Mesothelial cell of epicardium (in vitro differentiated cells): ENCODE measurements at regions not wholly inside any gene's neighbourhood (a gene's known extent, or its start where the extent isn't known, plus 50 kb on each side); places are given as distances from the start of the nearest gene placed in this dataset.

Experiments used
- DNase-seq, 2 experiments: peaks; one replicate each; pipeline ENCODE4 v3.0.0; 2021; ENCODE audit warnings: low spot score in 2 of 2; ENCODE audit not compliant: unreplicated experiment in 2 of 2
- H3K27ac Mint-ChIP-seq: 2 replicates; pipeline ENCODE4 v1.8.0; 2021; ENCODE audit warnings: mixed read lengths
- H3K27me3 Mint-ChIP-seq: 2 replicates; pipeline ENCODE4 v1.8.0; 2021; ENCODE audit warnings: low read depth, mixed read lengths
- H3K36me3 Mint-ChIP-seq: 2 replicates; pipeline ENCODE4 v1.8.0; 2021; ENCODE audit warnings: mixed read lengths
- H3K4me1 Mint-ChIP-seq: 2 replicates; pipeline ENCODE4 v1.8.0; 2021; ENCODE audit warnings: mixed read lengths
- H3K4me3 Mint-ChIP-seq: 2 replicates; pipeline ENCODE4 v1.8.0; 2021; ENCODE audit warnings: mild to moderate bottlenecking, moderate library complexity, mixed read lengths
- H3K9me3 Mint-ChIP-seq: 2 replicates; pipeline ENCODE4 v1.8.0; 2021; ENCODE audit warnings: mixed read lengths
- TF ChIP-seq, protein P1 (sequence below): fragments of 200-600 bp; sonication (generic); IDR thresholded peaks from one replicate; pipeline ENCODE4 v1.5.0; 2021; ENCODE audit warnings: antibody characterized with exemption; ENCODE audit not compliant: unreplicated experiment

DNA sequence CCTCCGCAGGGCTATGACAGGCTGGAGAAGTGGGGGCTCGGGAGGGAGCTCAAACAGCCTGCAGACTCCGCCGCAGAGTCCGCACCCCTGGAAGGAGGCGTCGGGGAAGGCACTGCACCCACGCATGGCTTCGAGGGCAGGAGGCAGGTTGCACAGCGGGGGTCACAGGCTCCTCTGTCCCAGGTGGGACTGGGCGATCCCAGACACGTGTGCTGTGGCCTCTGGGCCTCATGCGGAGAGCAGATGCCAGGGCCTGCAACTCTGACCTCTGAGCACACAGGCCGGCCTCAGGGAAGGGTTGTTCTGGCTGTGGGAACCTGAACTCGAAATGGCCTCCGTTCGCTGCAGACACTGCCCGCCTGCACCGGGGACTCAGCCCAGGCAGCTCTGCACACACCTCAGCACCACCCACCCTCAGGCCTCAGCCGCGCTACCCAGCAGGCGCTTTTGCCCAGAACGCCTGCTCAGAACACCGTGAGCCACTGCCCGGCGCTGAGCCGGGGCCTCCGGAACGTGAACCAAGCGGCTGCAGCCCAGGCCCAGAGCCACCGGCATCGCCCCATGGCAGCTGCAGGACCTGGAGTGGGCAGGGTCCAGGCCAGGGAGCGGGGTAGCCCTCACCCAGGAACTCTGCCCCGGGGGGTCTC lies 71.8 kb upstream of the ADGRA1 start:
- TF ChIP-seq, protein P1, sequence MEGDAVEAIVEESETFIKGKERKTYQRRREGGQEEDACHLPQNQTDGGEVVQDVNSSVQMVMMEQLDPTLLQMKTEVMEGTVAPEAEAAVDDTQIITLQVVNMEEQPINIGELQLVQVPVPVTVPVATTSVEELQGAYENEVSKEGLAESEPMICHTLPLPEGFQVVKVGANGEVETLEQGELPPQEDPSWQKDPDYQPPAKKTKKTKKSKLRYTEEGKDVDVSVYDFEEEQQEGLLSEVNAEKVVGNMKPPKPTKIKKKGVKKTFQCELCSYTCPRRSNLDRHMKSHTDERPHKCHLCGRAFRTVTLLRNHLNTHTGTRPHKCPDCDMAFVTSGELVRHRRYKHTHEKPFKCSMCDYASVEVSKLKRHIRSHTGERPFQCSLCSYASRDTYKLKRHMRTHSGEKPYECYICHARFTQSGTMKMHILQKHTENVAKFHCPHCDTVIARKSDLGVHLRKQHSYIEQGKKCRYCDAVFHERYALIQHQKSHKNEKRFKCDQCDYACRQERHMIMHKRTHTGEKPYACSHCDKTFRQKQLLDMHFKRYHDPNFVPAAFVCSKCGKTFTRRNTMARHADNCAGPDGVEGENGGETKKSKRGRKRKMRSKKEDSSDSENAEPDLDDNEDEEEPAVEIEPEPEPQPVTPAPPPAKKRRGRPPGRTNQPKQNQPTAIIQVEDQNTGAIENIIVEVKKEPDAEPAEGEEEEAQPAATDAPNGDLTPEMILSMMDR: no peak
- H3K4me3 Mint-ChIP-seq: no peak overlapping the region
- no peaks in the 10 kb centered on the region for H3K9me3 Mint-ChIP-seq
- no peaks in the 10 kb centered on the region for H3K4me1 Mint-ChIP-seq
- no peak overlapping the region for H3K27ac Mint-ChIP-seq
- DNase-seq: no peak
- no peaks in the 10 kb centered on the region for H3K36me3 Mint-ChIP-seq
- H3K27me3 Mint-ChIP-seq: peaks cover 2% of the 10 kb centered on the region

DNA sequence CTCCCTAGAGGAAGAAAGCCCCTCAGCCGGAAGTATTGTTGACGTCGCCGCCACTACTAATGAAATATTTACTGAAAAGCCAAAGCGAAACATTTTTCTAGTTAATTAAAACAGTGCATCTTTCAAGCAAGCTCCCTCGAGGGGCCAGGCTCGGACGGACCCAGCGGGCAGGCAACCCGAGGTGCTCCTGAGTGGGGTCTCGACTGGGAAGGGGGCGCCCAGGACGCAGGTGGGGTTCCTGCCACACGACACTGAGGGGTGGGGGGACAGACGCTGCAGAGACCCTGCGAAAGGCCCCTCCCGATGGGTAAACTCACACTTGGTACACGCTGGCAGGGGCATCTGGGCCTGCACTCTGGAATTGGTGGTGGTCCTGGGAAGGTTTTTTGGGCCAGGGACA lies 72.4 kb upstream of the ADGRA1 start:
- no peak for DNase-seq
- no peaks in the 10 kb centered on the region for H3K36me3 Mint-ChIP-seq
- no peaks in the 10 kb centered on the region for H3K4me1 Mint-ChIP-seq
- TF ChIP-seq, protein P1: no peak
- no peak overlapping the region for H3K27ac Mint-ChIP-seq
- H3K27me3 Mint-ChIP-seq: peaks cover 2% of the 10 kb centered on the region
- H3K9me3 Mint-ChIP-seq: no peaks in the 10 kb centered on the region
- H3K4me3 Mint-ChIP-seq: no peak overlapping the region

DNA sequence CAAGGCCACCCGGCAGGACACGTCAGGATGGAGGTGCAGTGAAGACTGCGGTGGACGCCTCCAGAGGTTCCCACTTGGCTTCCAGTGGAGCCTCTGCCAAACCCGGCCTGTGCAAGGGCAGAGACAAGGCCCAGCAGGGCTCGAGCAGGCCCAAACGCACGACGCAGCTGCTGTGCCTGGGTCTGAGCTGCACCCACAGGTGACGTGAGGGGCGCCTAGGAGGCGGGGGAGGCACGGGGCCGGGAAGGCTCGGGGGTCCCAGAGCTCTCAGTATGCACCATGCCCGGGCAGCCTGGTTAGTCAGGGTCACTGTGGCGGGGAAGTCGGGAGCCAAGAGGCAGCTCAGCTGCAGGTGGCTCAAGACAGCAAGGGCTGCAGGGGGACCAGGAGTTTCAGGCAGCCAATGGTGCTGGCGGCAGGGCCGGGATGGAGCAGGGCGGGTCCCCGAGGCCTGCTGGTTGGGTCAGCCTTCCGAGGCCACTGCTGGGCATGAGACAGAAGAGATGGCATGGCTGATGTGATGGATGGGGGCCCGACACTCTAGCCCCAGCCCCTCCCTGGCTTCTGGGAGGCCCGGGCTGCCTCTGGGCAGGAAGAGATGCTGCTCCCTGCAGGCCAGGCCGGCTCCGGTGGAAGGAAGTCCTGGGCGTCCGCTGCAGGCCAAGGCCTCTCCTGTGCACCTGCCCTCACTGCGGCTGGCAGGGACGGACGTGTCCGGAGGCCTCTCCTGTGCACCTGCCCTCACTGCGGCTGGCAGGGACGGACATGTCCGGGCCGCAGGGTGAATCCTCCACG lies 72.2 kb upstream of the CFAP46 start:
- peaks cover 2% of the 10 kb centered on the region for H3K27me3 Mint-ChIP-seq
- no peak overlapping the region for H3K27ac Mint-ChIP-seq
- no peaks in the 10 kb centered on the region for H3K4me1 Mint-ChIP-seq
- TF ChIP-seq, protein P1: no peak
- H3K9me3 Mint-ChIP-seq: no peaks in the 10 kb centered on the region
- DNase-seq: no peak
- no peaks in the 10 kb centered on the region for H3K36me3 Mint-ChIP-seq
- no peak overlapping the region for H3K4me3 Mint-ChIP-seq

DNA sequence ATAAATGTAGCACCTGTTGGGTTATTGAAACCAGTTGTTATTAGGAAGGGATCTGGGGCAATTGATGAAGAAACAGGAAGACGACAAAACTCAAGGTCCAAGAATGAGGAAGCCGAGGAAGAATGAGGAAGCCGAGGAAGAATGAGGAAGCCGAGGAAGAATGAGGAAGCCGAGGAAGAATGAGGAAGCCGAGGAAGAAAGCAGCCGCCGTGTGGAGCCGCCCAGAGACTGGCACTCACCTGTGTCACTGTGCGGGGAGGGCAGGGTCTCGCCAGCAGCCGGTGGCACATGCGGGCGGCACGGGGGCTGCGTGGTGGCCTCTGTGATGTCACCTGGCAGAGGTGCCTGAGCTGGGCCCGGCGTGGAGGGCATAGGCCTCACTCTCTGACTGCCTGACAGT lies 71.1 kb upstream of the CFAP46 start:
- H3K9me3 Mint-ChIP-seq: no peaks in the 10 kb centered on the region
- H3K27ac Mint-ChIP-seq: no peak overlapping the region
- no peak overlapping the region for H3K4me3 Mint-ChIP-seq
- H3K27me3 Mint-ChIP-seq: no peaks in the 10 kb centered on the region
- DNase-seq: no peak
- H3K36me3 Mint-ChIP-seq: no peaks in the 10 kb centered on the region
- no peaks in the 10 kb centered on the region for H3K4me1 Mint-ChIP-seq
- TF ChIP-seq, protein P1: no peak

DNA sequence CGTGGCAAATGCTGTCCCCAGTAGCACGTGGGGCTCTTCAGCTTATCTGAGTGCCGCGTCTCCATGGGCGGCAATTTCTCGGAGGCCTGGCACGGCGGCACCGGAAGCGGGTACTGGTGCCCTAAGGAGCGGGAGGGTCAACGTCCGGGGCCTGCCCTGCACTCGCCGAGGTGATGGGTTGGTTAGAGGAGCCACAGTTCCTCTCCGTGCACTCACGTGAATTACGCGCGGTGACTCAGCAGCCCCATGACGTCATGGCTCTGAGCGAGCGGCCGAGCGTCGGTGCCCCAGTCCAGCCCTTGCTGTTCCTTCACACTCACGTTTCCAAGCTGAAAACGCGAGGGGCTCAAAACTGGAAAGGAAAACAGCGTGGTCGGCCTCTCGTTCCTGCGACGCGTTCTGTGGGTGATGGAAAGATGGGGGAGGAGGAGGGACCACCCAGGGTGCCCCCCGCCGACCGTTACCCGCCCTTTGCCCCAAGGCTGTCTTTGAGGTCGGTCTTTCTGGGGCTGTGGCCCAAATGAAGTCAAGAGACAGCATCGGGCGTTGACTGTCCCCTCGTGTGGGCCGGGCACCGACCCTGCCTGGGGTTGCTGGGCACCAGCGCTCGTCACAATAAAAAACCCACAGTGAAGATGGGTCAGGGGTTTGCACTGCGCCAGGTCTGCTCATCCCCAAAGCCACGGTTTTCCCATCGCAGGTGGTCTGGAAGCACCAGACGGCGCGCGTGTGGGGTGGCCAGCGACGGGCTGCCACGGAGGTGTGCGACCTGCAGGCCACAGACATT lies 70.4 kb upstream of the CFAP46 start:
- Mint-ChIP-seq H3K4me3 (no peak overlapping the region), H3K36me3 (no peaks in the 10 kb centered on the region), H3K4me1 (no peaks in the 10 kb centered on the region), H3K9me3 (no peaks in the 10 kb centered on the region), H3K27me3 (no peaks in the 10 kb centered on the region), H3K27ac (no peak overlapping the region)
- DNase-seq: no peak
- TF ChIP-seq, protein P1: no peak
